ENCODE measurements at regions not wholly inside any gene's neighbourhood (a gene's known extent, or its start where the extent isn't known, plus 50 kb on each side); places are given as distances from the start of the nearest gene placed in this dataset.
"Not testable (repeated sequence)": the region's sequence is repeated elsewhere in the genome, so short reads cannot be mapped to it uniquely, and the experiment has no call there.

- H3K36me3 Mint-ChIP-seq (ENCODE audit: low read depth); H3K27ac Mint-ChIP-seq; ATAC-seq (replicated peaks); H3K4me3 Mint-ChIP-seq; H3K9me3 Mint-ChIP-seq; H3K4me1 Mint-ChIP-seq; H3K27me3 Mint-ChIP-seq: not testable (repeated sequence)
These were observed 54.2 kb downstream of the DBET start for GRCh38 chr4:190118519-190118918.

GRCh38 chr4:190119474-190119873 lies 54.1 kb upstream of the DUX4 start:
- not testable (repeated sequence) for H3K9me3 Mint-ChIP-seq

GRCh38 chr4:190120111-190120514 lies 53.5 kb upstream of the DUX4 start:
- H3K27ac Mint-ChIP-seq; H3K27me3 Mint-ChIP-seq; H3K9me3 Mint-ChIP-seq; H3K4me3 Mint-ChIP-seq; H3K4me1 Mint-ChIP-seq; H3K36me3 Mint-ChIP-seq (ENCODE audit: low read depth): not testable (repeated sequence)
- peak; percentile 76 for ATAC-seq (replicated peaks)

More at GRCh38 chr4:190119474-190119873, 54.1 kb upstream of the DUX4 start:
- not testable (repeated sequence) for H3K27me3 Mint-ChIP-seq; H3K4me1 Mint-ChIP-seq; H3K36me3 Mint-ChIP-seq (ENCODE audit: low read depth); H3K4me3 Mint-ChIP-seq; H3K27ac Mint-ChIP-seq; ATAC-seq (replicated peaks)

GRCh38 chr4:190120537-190121001 lies 53.0 kb upstream of the DUX4 start:
- H3K4me3 Mint-ChIP-seq; H3K9me3 Mint-ChIP-seq; H3K4me1 Mint-ChIP-seq; H3K27ac Mint-ChIP-seq; H3K27me3 Mint-ChIP-seq; H3K36me3 Mint-ChIP-seq (ENCODE audit: low read depth): not testable (repeated sequence)
- ATAC-seq (replicated peaks), result peak; percentile 73

GRCh38 chr4:190121076-190121671 lies 52.4 kb upstream of the DUX4 start:
- ATAC-seq (replicated peaks); H3K27me3 Mint-ChIP-seq; H3K9me3 Mint-ChIP-seq; H3K27ac Mint-ChIP-seq; H3K36me3 Mint-ChIP-seq (ENCODE audit: low read depth); H3K4me3 Mint-ChIP-seq; H3K4me1 Mint-ChIP-seq: not testable (repeated sequence)

- H3K27ac Mint-ChIP-seq, result no peak overlapping the region
- no peaks in the 10 kb centered on the region for H3K9me3 Mint-ChIP-seq
- no peaks in the 10 kb centered on the region for H3K27me3 Mint-ChIP-seq
- no peak overlapping the region for H3K4me3 Mint-ChIP-seq
- ATAC-seq (replicated peaks), result no peak
- no peaks in the 10 kb centered on the region for H3K4me1 Mint-ChIP-seq
- no peaks in the 10 kb centered on the region for H3K36me3 Mint-ChIP-seq (ENCODE audit: low read depth)
These were observed 51.8 kb upstream of the DUX4 start for GRCh38 chr4:190121759-190122158.

GRCh38 chr4:190122161-190123142 lies 51.1 kb upstream of the DUX4 start:
- H3K4me1 Mint-ChIP-seq; H3K9me3 Mint-ChIP-seq; H3K27me3 Mint-ChIP-seq; H3K36me3 Mint-ChIP-seq (ENCODE audit: low read depth); H3K4me3 Mint-ChIP-seq; H3K27ac Mint-ChIP-seq: not testable (repeated sequence)
- peak; percentile 43 for ATAC-seq (replicated peaks)
